Lung (tissue), 11 donors: ENCODE measurements at regions not wholly inside any gene's neighbourhood (a gene's known extent, or its start where the extent isn't known, plus 50 kb on each side); places are given as distances from the start of the nearest gene placed in this dataset.
"Not testable (repeated sequence)": the region's sequence is repeated elsewhere in the genome, so short reads cannot be mapped to it uniquely, and the experiment has no call there.

Experiments
- ATAC-seq: fragments of 200-7000 bp; cut with Tn5 transposase; one replicate; pipeline ENCODE4 v1.9.1; 2020; ENCODE audit warnings: moderate number of reproducible peaks; ENCODE audit not compliant: insufficient read depth, low FRiP score
- DNase-seq, 3 donors: peaks; one replicate each; pipeline ENCODE4 v3.0.0-alpha.2; 2013 to 2017
- H3K27ac ChIP-seq, 2 donors: one replicate each; pipeline ENCODE4 v1.5.1; 2013; ENCODE audit warnings: mild to moderate bottlenecking in 2 of 2, moderate library complexity in 2 of 2, control low read depth in 1 of 2, inconsistent platforms in 1 of 2, low read depth in 1 of 2, low read length in 1 of 2
- H3K27me3 ChIP-seq, 3 donors: one replicate each; pipeline ENCODE4 v1.5.1; 2013; ENCODE audit warnings: low read length in 2 of 3; ENCODE audit not compliant: control insufficient read depth in 3 of 3, insufficient read depth in 3 of 3
- H3K36me3 ChIP-seq, 4 donors: one replicate each; pipeline ENCODE4 v1.5.1; 2013; ENCODE audit warnings: low read length in 4 of 4, mild to moderate bottlenecking in 1 of 4, moderate library complexity in 1 of 4; ENCODE audit not compliant: control insufficient read depth in 4 of 4, insufficient read depth in 4 of 4
- H3K4me1 ChIP-seq, 5 donors: one replicate each; pipeline ENCODE4 v1.5.1; 2013; ENCODE audit warnings: low read length in 5 of 5, mild to moderate bottlenecking in 2 of 5, moderate library complexity in 1 of 5; ENCODE audit not compliant: control insufficient read depth in 5 of 5, insufficient read depth in 5 of 5
- H3K4me3 ChIP-seq: one replicate; pipeline ENCODE4 v1.5.1; 2013; ENCODE audit warnings: mild to moderate bottlenecking, control low read depth, moderate library complexity
- H3K9ac ChIP-seq, 2 donors: one replicate each; pipeline ENCODE4 v1.5.1; 2013; ENCODE audit warnings: low read length in 2 of 2, control low read depth in 1 of 2; ENCODE audit not compliant: insufficient read depth in 1 of 2
- H3K9me3 ChIP-seq, 4 donors: one replicate each; pipeline ENCODE4 v1.5.1; 2013; ENCODE audit warnings: low read length in 3 of 4, mild to moderate bottlenecking in 1 of 4, moderate library complexity in 1 of 4; ENCODE audit not compliant: control insufficient read depth in 4 of 4, insufficient read depth in 3 of 4
- CTCF ChIP-seq: IDR thresholded peaks from 2 replicates; pipeline ENCODE4 v1.5.1; 2012; ENCODE audit warnings: mild to moderate bottlenecking; ENCODE audit errors: control extremely low read depth, extremely low read depth
- WGBS, 2 donors: extraction: QIAGEN DNeasy Blood & Tissue Kit; methylation state at CpG; one replicate each; pipeline ENCODE4 v1.1.7; 2013; 5-methylcytosine and 5-hydroxymethylcytosine counted together
- donor health status: control.
- donor health status: control.
- donor health status: Bipolar disorder and iron deficiency.
- donor health status: healthy.
- donor health status: DM: yes; HTN: yes; CAD: no.

DNA sequence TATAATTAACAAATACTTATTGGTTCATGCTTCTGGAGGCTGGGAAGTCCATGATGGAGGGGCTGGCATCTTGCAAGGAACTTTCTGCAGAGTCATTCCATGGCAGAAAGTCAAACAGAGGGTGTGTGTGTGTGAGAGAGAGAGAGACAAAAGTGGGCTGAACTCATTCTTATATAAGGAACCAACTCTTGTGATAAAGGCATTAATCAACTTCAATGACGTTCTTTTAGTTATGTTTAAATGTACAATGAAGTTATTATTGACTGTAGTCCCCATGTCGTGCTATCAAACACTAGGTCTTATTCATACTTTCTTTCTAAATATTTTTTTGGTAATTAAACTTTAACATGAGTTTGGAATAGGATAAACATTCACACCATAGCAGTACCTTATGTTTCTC lies 1408.8 kb downstream of the STIM2 start:
- no peaks in the 10 kb centered on the region for H3K27me3 ChIP-seq
- no peak for TF ChIP-seq CTCF
- no peak overlapping the region for H3K4me3 ChIP-seq
- no peak overlapping the region for H3K9ac ChIP-seq
- H3K4me1 ChIP-seq, result no peaks in the 10 kb centered on the region
- no peaks in the 10 kb centered on the region for H3K9me3 ChIP-seq
- DNase-seq, result no peak
- no peak for ATAC-seq
- WGBS, 2 donors, result 63 to 80% methylated on average over 2 of the region's 2 CpGs
- no peaks in the 10 kb centered on the region for H3K36me3 ChIP-seq
- H3K27ac ChIP-seq, result no peak overlapping the region

DNA sequence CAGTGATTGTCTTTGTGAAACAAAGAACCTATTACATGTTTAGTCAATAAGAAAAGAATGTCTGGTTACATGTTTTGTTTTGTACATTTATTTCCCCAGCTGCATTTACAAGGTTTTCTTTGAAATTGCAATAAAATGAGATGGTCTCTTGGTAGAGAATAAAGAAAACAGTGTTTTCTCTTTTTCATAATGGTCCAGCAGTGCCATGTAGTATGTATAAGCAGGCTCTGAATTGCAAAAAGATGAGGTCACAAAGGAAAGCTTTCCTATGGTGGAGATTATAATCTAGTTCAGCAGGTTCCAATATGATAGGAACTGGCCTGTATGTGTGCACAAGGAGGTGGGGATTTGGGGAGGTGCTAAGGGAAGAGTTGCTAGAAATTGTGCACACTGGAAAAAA lies 1417.3 kb downstream of the STIM2 start:
- Histone ChIP-seq H3K36me3 (no peaks in the 10 kb centered on the region), H3K4me3 (no peak overlapping the region), H3K9me3 (no peaks in the 10 kb centered on the region), H3K4me1 (no peaks in the 10 kb centered on the region), H3K9ac (no peak overlapping the region), H3K27ac (no peak overlapping the region), H3K27me3 (no peaks in the 10 kb centered on the region)
- DNase-seq (peak in 2 of 3 donors; percentile 10 to 18), ATAC-seq (no peak)
- TF ChIP-seq CTCF, result no peak

GRCh38 chr4:28278676-28279075 lies 1418.0 kb downstream of the STIM2 start:
- Histone ChIP-seq H3K9me3 (no peaks in the 10 kb centered on the region), H3K27me3 (no peaks in the 10 kb centered on the region), H3K36me3 (no peaks in the 10 kb centered on the region), H3K4me3 (no peak overlapping the region), H3K4me1 (no peaks in the 10 kb centered on the region), H3K9ac (no peak overlapping the region), H3K27ac (no peak overlapping the region)
- no peak for TF ChIP-seq CTCF
- 65 to 83% methylated on average over 1 of the region's 1 CpG for WGBS, 2 donors
- ATAC-seq, result no peak
- DNase-seq, result no peak

- no peak overlapping the region for H3K9ac ChIP-seq
- H3K9me3 ChIP-seq, result no peaks in the 10 kb centered on the region
- no peak overlapping the region for H3K27ac ChIP-seq
- no peaks in the 10 kb centered on the region for H3K27me3 ChIP-seq
- 62 to 85% methylated on average over 2 of the region's 2 CpGs for WGBS, 2 donors
- ATAC-seq, result no peak
- no peak for TF ChIP-seq CTCF
- no peaks in the 10 kb centered on the region for H3K4me1 ChIP-seq
- no peaks in the 10 kb centered on the region for H3K36me3 ChIP-seq
- H3K4me3 ChIP-seq, result no peak overlapping the region
- no peak for DNase-seq
These were observed 1418.6 kb downstream of the STIM2 start for GRCh38 chr4:28279249-28279648.

DNA sequence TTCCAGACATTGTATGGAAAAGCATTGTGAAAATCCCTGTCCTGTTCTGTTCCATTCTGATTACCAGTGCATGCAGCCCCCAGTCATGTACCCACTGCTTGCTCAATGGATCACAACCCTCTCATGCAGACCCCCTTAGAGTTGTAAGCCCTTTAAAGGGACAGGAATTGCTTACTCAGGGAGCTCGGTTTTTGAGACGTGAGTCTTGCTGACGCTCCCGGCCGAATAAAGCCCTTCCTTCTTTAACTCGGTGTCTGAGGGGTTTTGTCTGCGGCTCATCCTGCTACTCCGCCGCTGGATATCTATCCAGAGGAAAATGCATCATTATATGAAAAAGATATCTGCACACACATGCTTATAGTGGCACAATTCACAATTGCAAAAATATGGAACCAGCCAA lies 1425.6 kb downstream of the STIM2 start:
- not testable (repeated sequence) for H3K9me3 ChIP-seq, H3K27me3 ChIP-seq, DNase-seq, H3K9ac ChIP-seq, ATAC-seq, H3K27ac ChIP-seq, H3K4me1 ChIP-seq, H3K4me3 ChIP-seq, H3K36me3 ChIP-seq
- WGBS, 2 donors, result 94 to 95% methylated on average over 9 of the region's 9 CpGs
